ENCODE measurements at regions not wholly inside any gene's neighbourhood (a gene's known extent, or its start where the extent isn't known, plus 50 kb on each side); places are given as distances from the start of the nearest gene placed in this dataset.

GRCh38 chr11:127233998-127234397, 233.4 kb upstream of the KIRREL3 start:
- Mint-ChIP-seq H3K9me3 (ENCODE audit: unreplicated experiment) (no peaks in the 10 kb centered on the region), H3K4me3 (ENCODE audit: unreplicated experiment) (no peak overlapping the region), H3K4me1 (ENCODE audit: unreplicated experiment) (no peaks in the 10 kb centered on the region), H3K27ac (ENCODE audit: unreplicated experiment) (no peak overlapping the region), H3K36me3 (ENCODE audit: unreplicated experiment) (no peaks in the 10 kb centered on the region), H3K27me3 (ENCODE audit: unreplicated experiment) (no peaks in the 10 kb centered on the region)
- no peak for DNase-seq (ENCODE audit: extremely low spot score, unreplicated experiment)
- TF ChIP-seq CTCF (IDR thresholded peaks at IDR 0.05): no peak

GRCh38 chr11:127230392-127230791, 229.8 kb upstream of the KIRREL3 start:
- Mint-ChIP-seq H3K27me3 (ENCODE audit: unreplicated experiment) (no peaks in the 10 kb centered on the region), H3K4me3 (ENCODE audit: unreplicated experiment) (no peak overlapping the region)

GRCh38 chr11:127226949-127227348, 226.4 kb upstream of the KIRREL3 start:
- TF ChIP-seq CTCF (IDR thresholded peaks at IDR 0.05): no peak
- Mint-ChIP-seq H3K4me3 (ENCODE audit: unreplicated experiment) (no peak overlapping the region), H3K27me3 (ENCODE audit: unreplicated experiment) (no peaks in the 10 kb centered on the region), H3K4me1 (ENCODE audit: unreplicated experiment) (no peaks in the 10 kb centered on the region), H3K36me3 (ENCODE audit: unreplicated experiment) (no peaks in the 10 kb centered on the region), H3K27ac (ENCODE audit: unreplicated experiment) (no peak overlapping the region), H3K9me3 (ENCODE audit: unreplicated experiment) (no peaks in the 10 kb centered on the region)
- DNase-seq (ENCODE audit: extremely low spot score, unreplicated experiment): no peak

More at GRCh38 chr11:127230392-127230791, 229.8 kb upstream of the KIRREL3 start:
- no peak for TF ChIP-seq CTCF (IDR thresholded peaks at IDR 0.05)
- Mint-ChIP-seq H3K36me3 (ENCODE audit: unreplicated experiment) (no peaks in the 10 kb centered on the region), H3K9me3 (ENCODE audit: unreplicated experiment) (no peaks in the 10 kb centered on the region), H3K27ac (ENCODE audit: unreplicated experiment) (no peak overlapping the region), H3K4me1 (ENCODE audit: unreplicated experiment) (no peaks in the 10 kb centered on the region)
- no peak for DNase-seq (ENCODE audit: extremely low spot score, unreplicated experiment)

GRCh38 chr11:127226380-127226779, 225.8 kb upstream of the KIRREL3 start:
- Mint-ChIP-seq H3K27me3 (ENCODE audit: unreplicated experiment) (no peaks in the 10 kb centered on the region), H3K4me1 (ENCODE audit: unreplicated experiment) (no peaks in the 10 kb centered on the region), H3K4me3 (ENCODE audit: unreplicated experiment) (no peak overlapping the region), H3K9me3 (ENCODE audit: unreplicated experiment) (no peaks in the 10 kb centered on the region), H3K27ac (ENCODE audit: unreplicated experiment) (no peak overlapping the region), H3K36me3 (ENCODE audit: unreplicated experiment) (no peaks in the 10 kb centered on the region)
- TF ChIP-seq CTCF (IDR thresholded peaks at IDR 0.05): no peak
- DNase-seq (ENCODE audit: extremely low spot score, unreplicated experiment): no peak

- H3K4me1 Mint-ChIP-seq (ENCODE audit: unreplicated experiment): no peaks in the 10 kb centered on the region
- no peak overlapping the region for H3K4me3 Mint-ChIP-seq (ENCODE audit: unreplicated experiment)
- no peaks in the 10 kb centered on the region for H3K9me3 Mint-ChIP-seq (ENCODE audit: unreplicated experiment)
- H3K36me3 Mint-ChIP-seq (ENCODE audit: unreplicated experiment): no peaks in the 10 kb centered on the region
- H3K27me3 Mint-ChIP-seq (ENCODE audit: unreplicated experiment): no peaks in the 10 kb centered on the region
- TF ChIP-seq CTCF (IDR thresholded peaks at IDR 0.05): no peak
- no peak overlapping the region for H3K27ac Mint-ChIP-seq (ENCODE audit: unreplicated experiment)
- DNase-seq (ENCODE audit: extremely low spot score, unreplicated experiment): no peak
Measured at GRCh38 chr11:127225619-127226018, 225.0 kb upstream of the KIRREL3 start.

Data from osteocyte (in vitro differentiated cells).